ENCODE measurements at regions not wholly inside any gene's neighbourhood (a gene's known extent, or its start where the extent isn't known, plus 50 kb on each side); places are given as distances from the start of the nearest gene placed in this dataset.

DNA sequence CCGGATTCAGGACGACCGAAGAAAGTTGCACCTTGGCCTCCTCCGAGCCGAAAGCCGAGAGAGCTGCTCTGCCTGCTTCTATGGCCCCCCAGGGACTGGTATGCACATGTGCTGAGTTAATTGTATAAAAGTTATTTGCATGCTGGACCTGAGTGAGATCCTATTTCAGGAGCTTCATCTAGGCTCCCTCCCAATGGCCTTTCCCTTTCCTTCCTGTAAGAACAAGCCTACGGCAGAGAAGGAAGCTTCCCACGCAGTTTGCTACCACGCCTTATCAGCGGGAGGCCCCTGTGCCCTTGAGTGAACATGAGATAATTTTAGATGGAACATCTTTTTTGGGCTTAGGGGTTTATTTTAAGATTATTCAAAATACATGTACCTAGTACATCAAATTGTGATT is 65.9 kb downstream of the RIN2 start:
- TF ChIP-seq CTCF (IDR thresholded peaks at IDR 0.05; ENCODE audit: low read length, missing control alignments), result no peak
- H3K4me3 ChIP-seq (replicated peaks; ENCODE audit: low read depth, low read length), result no peak overlapping the region
- no peak for DNase-seq (ENCODE audit: low read depth)

DNA sequence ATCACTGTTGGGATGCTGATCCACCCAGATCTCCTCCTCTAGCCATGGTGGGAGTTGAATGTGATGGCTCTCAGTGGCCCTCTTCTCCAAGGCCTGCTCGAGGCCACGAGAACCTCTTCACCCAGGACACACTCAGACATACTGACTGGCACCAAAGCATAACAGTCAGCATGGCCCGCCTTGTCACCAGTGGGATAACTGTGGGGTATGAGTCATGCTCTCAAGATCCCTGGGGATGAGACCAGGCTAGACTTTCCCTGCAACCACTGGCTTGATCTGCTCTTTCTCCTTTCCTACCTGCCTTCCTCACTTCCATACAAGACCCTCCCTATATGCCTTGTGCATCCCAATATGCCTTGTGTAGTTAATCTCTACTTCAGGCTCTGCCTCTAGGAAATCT is 66.8 kb downstream of the RIN2 start:
- DNase-seq (ENCODE audit: low read depth), result no peak

GRCh38 chr20:19826179-19826914 is 68.3 kb downstream of the RIN2 start:
- no peak for DNase-seq (ENCODE audit: low read depth)
- TF ChIP-seq CTCF (IDR thresholded peaks at IDR 0.05; ENCODE audit: low read length, missing control alignments), result no peak
- no peak overlapping the region for H3K4me3 ChIP-seq (replicated peaks; ENCODE audit: low read depth, low read length)

More for the DNA sequence above, 66.8 kb downstream of the RIN2 start:
- H3K4me3 ChIP-seq (replicated peaks; ENCODE audit: low read depth, low read length), result no peak overlapping the region
- TF ChIP-seq CTCF (IDR thresholded peaks at IDR 0.05; ENCODE audit: low read length, missing control alignments), result no peak

GRCh38 chr20:19827818-19828217 is 69.8 kb downstream of the RIN2 start:
- no peak overlapping the region for H3K4me3 ChIP-seq (replicated peaks; ENCODE audit: low read depth, low read length)
- TF ChIP-seq CTCF (IDR thresholded peaks at IDR 0.05; ENCODE audit: low read length, missing control alignments), result no peak
- no peak for DNase-seq (ENCODE audit: low read depth)

- peak; percentile 48 for TF ChIP-seq CTCF (IDR thresholded peaks at IDR 0.05; ENCODE audit: low read length, missing control alignments)
- DNase-seq (ENCODE audit: low read depth), result peak; percentile 51
- H3K4me3 ChIP-seq (replicated peaks; ENCODE audit: low read depth, low read length), result no peak overlapping the region
These were observed 70.2 kb downstream of the RIN2 start for GRCh38 chr20:19828232-19828631.

GRCh38 chr20:19830211-19830785 is 72.2 kb downstream of the RIN2 start:
- no peak overlapping the region for H3K4me3 ChIP-seq (replicated peaks; ENCODE audit: low read depth, low read length)
- peak; percentile 50 for DNase-seq (ENCODE audit: low read depth)
- TF ChIP-seq CTCF (IDR thresholded peaks at IDR 0.05; ENCODE audit: low read length, missing control alignments), result no peak

GRCh38 chr20:19832875-19833274 is 74.8 kb downstream of the RIN2 start:
- TF ChIP-seq CTCF (IDR thresholded peaks at IDR 0.05; ENCODE audit: low read length, missing control alignments), result no peak
- no peak for DNase-seq (ENCODE audit: low read depth)
- H3K4me3 ChIP-seq (replicated peaks; ENCODE audit: low read depth, low read length), result no peak overlapping the region
